ENCODE measurements at regions not wholly inside any gene's neighbourhood (a gene's known extent, or its start where the extent isn't known, plus 50 kb on each side); places are given as distances from the start of the nearest gene placed in this dataset.

DNA sequence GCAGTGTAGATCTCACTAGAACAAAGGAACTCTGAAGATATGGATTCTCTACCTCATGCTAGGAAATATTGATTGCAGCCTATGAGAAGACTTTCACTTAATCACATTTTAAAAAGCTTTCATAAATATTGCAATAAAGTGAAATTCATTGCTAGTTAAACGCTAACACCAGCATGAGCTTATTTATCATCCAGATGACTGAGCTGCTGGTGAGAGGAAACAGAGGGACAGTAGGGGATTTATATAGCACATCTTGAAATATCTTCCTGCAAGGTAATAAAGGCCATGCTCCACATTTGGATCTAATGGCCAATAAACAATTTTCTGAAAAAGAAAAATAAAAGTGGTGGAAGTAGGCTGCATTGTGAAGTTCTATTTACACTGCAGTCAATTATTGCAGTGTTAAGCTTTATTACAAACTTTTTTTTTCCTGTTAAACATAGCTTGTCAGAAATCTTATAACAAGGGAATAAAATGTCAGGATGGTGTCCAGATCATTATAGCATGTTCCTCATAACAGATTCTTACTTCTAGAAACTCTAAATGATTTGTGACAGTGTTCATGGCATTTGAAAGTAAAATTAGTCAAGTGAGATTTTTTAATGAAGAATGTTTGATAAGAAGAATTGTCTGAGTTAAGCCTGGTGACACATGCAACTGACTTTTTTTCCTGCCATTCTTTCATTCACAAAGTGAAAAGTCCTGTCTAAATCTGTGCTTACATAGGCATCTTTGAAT is 342.6 kb downstream of the DMAC1 start:
- Histone ChIP-seq H3K36me3 (replicated peaks in 1 of 2; ENCODE audit: control insufficient read depth in 1 of 2, insufficient read depth in 2 of 2, low read length in 2 of 2) (no peaks in the 10 kb centered on the region), H3K27ac (ENCODE audit: extremely low read length, insufficient read depth, low read length) (no peak overlapping the region), H3K9me3 (ENCODE audit: low read length) (no peaks in the 10 kb centered on the region), H3K4me1 (ENCODE audit: insufficient read depth, low read length) (no peaks in the 10 kb centered on the region), H3K4me3 (replicated peaks in 1 of 3; ENCODE audit: insufficient read depth in 1 of 3, low read depth in 2 of 3, low read length in 3 of 3) (no peak overlapping the region), H2AFZ (ENCODE audit: low read length) (no peak overlapping the region), H3K79me2 (ENCODE audit: insufficient read depth, low read length) (no peaks in the 10 kb centered on the region), H3K27me3 (ENCODE audit: control insufficient read depth in 1 of 2, insufficient read depth in 2 of 2, low read length in 2 of 2) (no peaks in the 10 kb centered on the region), H3K4me2 (ENCODE audit: low read depth, low read length) (no peak overlapping the region), H3K9ac (ENCODE audit: insufficient read depth, low read depth, low read length) (no peak overlapping the region), H4K20me1 (ENCODE audit: insufficient read depth, low read length) (no peaks in the 10 kb centered on the region)
- ChIA-PET CTCF (ENCODE audit: low intra/inter-chr PET ratio, low total read pairs) (no interaction called here), POLR2A (no interaction called here)
- 0% methylated on average over 1 of the region's 1 CpG for WGBS (ENCODE audit: low lambda C conversion rate)
- DNase-seq (ENCODE audit: low spot score) (no peak), ATAC-seq (no peak), FAIRE-seq (no peak)
- in situ Hi-C loops (cut with HindIII; ENCODE audit: extremely low pct_ligation_motif_present, low pct_unique_long_range_greater_than_20kb) (no loop called here), intact Hi-C loops (cut with micrococcal nuclease; ENCODE audit: unreplicated experiment) (no loop called here)
- BruUV-seq (replicated peaks): no TSS peak
- TF ChIP-seq, protein P1, sequence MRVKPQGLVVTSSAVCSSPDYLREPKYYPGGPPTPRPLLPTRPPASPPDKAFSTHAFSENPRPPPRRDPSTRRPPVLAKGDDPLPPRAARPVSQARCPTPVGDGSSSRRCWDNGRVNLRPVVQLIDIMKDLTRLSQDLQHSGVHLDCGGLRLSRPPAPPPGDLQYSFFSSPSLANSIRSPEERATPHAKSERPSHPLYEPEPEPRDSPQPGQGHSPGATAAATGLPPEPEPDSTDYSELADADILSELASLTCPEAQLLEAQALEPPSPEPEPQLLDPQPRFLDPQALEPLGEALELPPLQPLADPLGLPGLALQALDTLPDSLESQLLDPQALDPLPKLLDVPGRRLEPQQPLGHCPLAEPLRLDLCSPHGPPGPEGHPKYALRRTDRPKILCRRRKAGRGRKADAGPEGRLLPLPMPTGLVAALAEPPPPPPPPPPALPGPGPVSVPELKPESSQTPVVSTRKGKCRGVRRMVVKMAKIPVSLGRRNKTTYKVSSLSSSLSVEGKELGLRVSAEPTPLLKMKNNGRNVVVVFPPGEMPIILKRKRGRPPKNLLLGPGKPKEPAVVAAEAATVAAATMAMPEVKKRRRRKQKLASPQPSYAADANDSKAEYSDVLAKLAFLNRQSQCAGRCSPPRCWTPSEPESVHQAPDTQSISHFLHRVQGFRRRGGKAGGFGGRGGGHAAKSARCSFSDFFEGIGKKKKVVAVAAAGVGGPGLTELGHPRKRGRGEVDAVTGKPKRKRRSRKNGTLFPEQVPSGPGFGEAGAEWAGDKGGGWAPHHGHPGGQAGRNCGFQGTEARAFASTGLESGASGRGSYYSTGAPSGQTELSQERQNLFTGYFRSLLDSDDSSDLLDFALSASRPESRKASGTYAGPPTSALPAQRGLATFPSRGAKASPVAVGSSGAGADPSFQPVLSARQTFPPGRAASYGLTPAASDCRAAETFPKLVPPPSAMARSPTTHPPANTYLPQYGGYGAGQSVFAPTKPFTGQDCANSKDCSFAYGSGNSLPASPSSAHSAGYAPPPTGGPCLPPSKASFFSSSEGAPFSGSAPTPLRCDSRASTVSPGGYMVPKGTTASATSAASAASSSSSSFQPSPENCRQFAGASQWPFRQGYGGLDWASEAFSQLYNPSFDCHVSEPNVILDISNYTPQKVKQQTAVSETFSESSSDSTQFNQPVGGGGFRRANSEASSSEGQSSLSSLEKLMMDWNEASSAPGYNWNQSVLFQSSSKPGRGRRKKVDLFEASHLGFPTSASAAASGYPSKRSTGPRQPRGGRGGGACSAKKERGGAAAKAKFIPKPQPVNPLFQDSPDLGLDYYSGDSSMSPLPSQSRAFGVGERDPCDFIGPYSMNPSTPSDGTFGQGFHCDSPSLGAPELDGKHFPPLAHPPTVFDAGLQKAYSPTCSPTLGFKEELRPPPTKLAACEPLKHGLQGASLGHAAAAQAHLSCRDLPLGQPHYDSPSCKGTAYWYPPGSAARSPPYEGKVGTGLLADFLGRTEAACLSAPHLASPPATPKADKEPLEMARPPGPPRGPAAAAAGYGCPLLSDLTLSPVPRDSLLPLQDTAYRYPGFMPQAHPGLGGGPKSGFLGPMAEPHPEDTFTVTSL (CRISPR knock-in tag; IDR thresholded peaks at IDR 0.05; ENCODE audit: borderline replicate concordance): no peak
- TF ChIP-seq, protein P2, sequence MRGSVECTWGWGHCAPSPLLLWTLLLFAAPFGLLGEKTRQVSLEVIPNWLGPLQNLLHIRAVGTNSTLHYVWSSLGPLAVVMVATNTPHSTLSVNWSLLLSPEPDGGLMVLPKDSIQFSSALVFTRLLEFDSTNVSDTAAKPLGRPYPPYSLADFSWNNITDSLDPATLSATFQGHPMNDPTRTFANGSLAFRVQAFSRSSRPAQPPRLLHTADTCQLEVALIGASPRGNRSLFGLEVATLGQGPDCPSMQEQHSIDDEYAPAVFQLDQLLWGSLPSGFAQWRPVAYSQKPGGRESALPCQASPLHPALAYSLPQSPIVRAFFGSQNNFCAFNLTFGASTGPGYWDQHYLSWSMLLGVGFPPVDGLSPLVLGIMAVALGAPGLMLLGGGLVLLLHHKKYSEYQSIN (CRISPR knock-in tag; IDR thresholded peaks at IDR 0.05; ENCODE audit: borderline replicate concordance): no peak
- TF ChIP-seq, protein P3, sequence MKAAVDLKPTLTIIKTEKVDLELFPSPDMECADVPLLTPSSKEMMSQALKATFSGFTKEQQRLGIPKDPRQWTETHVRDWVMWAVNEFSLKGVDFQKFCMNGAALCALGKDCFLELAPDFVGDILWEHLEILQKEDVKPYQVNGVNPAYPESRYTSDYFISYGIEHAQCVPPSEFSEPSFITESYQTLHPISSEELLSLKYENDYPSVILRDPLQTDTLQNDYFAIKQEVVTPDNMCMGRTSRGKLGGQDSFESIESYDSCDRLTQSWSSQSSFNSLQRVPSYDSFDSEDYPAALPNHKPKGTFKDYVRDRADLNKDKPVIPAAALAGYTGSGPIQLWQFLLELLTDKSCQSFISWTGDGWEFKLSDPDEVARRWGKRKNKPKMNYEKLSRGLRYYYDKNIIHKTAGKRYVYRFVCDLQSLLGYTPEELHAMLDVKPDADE (CRISPR knock-in tag; IDR thresholded peaks at IDR 0.05): no peak
- no peak for TF ChIP-seq KDM5B (CRISPR knock-in tag; IDR thresholded peaks at IDR 0.05; ENCODE audit: borderline replicate concordance)
- no peak for TF ChIP-seq NFYB (CRISPR knock-in tag; IDR thresholded peaks at IDR 0.05)
- no peak for TF ChIP-seq ISX (CRISPR knock-in tag; conservative IDR thresholded peaks at IDR 0.05)
- TF ChIP-seq TCF12 (IDR thresholded peaks at IDR 0.05): no peak
- no peak for TF ChIP-seq TCF12 (CRISPR knock-in tag; IDR thresholded peaks at IDR 0.05)
- TF ChIP-seq ZNF260 (CRISPR knock-in tag; IDR thresholded peaks at IDR 0.05; ENCODE audit: borderline replicate concordance, low read depth): no peak
- TF ChIP-seq ZNF672 (CRISPR knock-in tag; IDR thresholded peaks at IDR 0.05): no peak
- no peak for TF ChIP-seq ASH2L (IDR thresholded peaks at IDR 0.05; ENCODE audit: insufficient read length, low read depth, low read length)
- TF ChIP-seq ZBTB1 (CRISPR knock-in tag; IDR thresholded peaks at IDR 0.05; ENCODE audit: borderline replicate concordance): no peak
- TF ChIP-seq, protein P4, sequence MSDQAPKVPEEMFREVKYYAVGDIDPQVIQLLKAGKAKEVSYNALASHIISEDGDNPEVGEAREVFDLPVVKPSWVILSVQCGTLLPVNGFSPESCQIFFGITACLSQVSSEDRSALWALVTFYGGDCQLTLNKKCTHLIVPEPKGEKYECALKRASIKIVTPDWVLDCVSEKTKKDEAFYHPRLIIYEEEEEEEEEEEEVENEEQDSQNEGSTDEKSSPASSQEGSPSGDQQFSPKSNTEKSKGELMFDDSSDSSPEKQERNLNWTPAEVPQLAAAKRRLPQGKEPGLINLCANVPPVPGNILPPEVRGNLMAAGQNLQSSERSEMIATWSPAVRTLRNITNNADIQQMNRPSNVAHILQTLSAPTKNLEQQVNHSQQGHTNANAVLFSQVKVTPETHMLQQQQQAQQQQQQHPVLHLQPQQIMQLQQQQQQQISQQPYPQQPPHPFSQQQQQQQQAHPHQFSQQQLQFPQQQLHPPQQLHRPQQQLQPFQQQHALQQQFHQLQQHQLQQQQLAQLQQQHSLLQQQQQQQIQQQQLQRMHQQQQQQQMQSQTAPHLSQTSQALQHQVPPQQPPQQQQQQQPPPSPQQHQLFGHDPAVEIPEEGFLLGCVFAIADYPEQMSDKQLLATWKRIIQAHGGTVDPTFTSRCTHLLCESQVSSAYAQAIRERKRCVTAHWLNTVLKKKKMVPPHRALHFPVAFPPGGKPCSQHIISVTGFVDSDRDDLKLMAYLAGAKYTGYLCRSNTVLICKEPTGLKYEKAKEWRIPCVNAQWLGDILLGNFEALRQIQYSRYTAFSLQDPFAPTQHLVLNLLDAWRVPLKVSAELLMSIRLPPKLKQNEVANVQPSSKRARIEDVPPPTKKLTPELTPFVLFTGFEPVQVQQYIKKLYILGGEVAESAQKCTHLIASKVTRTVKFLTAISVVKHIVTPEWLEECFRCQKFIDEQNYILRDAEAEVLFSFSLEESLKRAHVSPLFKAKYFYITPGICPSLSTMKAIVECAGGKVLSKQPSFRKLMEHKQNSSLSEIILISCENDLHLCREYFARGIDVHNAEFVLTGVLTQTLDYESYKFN (CRISPR knock-in tag; conservative IDR thresholded peaks at IDR 0.05): no peak

All from HepG2 (cell line).